SK-N-SH (cell line): ENCODE measurements at regions not wholly inside any gene's neighbourhood (a gene's known extent, or its start where the extent isn't known, plus 50 kb on each side); places are given as distances from the start of the nearest gene placed in this dataset.

ENCODE experiments used
- CTCF ChIA-PET: fragments of 300-600, 350-600 bp; formaldehyde crosslinking; extraction: SDS; loops from one replicate; lab custom pipeline; 2021; lab: Yijun Ruan, JAX
- POLR2A ChIA-PET: fragments of 350-600 bp; sonication (Branson Sonifier 250); formaldehyde crosslinking; extraction: SDS; loops from one replicate; lab custom pipeline; 2020; ENCODE audit warnings: antibody characterized with exemption, inconsistent platforms; lab: Yijun Ruan, JAX
- DNase-seq: peaks from one replicate; pipeline ENCODE4 v3.0.0; 2012
- H2AFZ ChIP-seq: fragments of 200-600 bp; sonication (generic); 2 replicates; pipeline ENCODE4 v1.8.1; 2016; ENCODE audit warnings: antibody characterized with exemption, mild to moderate bottlenecking, low read depth
- H3F3A ChIP-seq: fragments of 200-600 bp; sonication (generic); replicated peaks from 2 replicates; pipeline ENCODE3; 2016; ENCODE audit warnings: antibody characterized with exemption, mild to moderate bottlenecking; ENCODE audit not compliant: insufficient read depth
- H3K27ac ChIP-seq, 2 experiments: fragments of 200-500 bp in 1 of 2; fragments of 200-600 bp in 1 of 2; sonication (Bioruptor generic) in 1 of 2; sonication (generic), shearing (Covaris generic) in 1 of 2; 2 replicates each; pipeline versions ENCODE4 v1.5.1 to v1.6.1; 2014 to 2016; ENCODE audit warnings: low read depth in 2 of 2, inconsistent platforms in 1 of 2, low read length in 1 of 2, mild to moderate bottlenecking in 1 of 2, mixed read lengths in 1 of 2
- H3K27me3 ChIP-seq: fragments of 200-600 bp; sonication (generic), shearing (Covaris generic); 2 replicates; pipeline ENCODE4 v1.6.1; 2016; ENCODE audit warnings: mixed run types; ENCODE audit not compliant: insufficient read depth
- H3K36me3 ChIP-seq, 2 experiments: fragments of 200-500 bp in 1 of 2; fragments of 200-600 bp in 1 of 2; sonication (Bioruptor generic) in 1 of 2; sonication (generic) in 1 of 2; replicated peaks in 1 of 2; 2 replicates each; pipeline versions ENCODE3 to v1.5.1; 2014 to 2016; ENCODE audit warnings: low read length in 1 of 2, mild to moderate bottlenecking in 1 of 2; ENCODE audit not compliant: insufficient read depth in 2 of 2, control insufficient read depth in 1 of 2
- H3K4me1 ChIP-seq, 2 experiments: fragments of 200-500 bp in 1 of 2; fragments of 200-600 bp in 1 of 2; sonication (Bioruptor generic) in 1 of 2; sonication (generic), shearing (Covaris generic) in 1 of 2; 2 replicates each; pipeline versions ENCODE4 v1.5.1 to v1.6.1; 2014 to 2016; ENCODE audit warnings: low read depth in 1 of 2, low read length in 1 of 2, mixed run types in 1 of 2; ENCODE audit not compliant: insufficient read depth in 2 of 2, control insufficient read depth in 1 of 2
- H3K4me2 ChIP-seq: fragments of 200-600 bp; sonication (generic), shearing (Covaris generic); 2 replicates; pipeline ENCODE4 v1.6.1; 2017; ENCODE audit warnings: mixed run types
- H3K4me3 ChIP-seq, 2 experiments: fragments of 200-500 bp in 1 of 2; fragments of 200-600 bp in 1 of 2; sonication (Bioruptor generic) in 1 of 2; sonication (generic), shearing (Covaris generic) in 1 of 2; 2 replicates each; pipeline versions ENCODE4 v1.5.1 to v1.8.1; 2014 to 2016; ENCODE audit warnings: low read depth in 2 of 2, inconsistent platforms in 1 of 2, low read length in 1 of 2, mild to moderate bottlenecking in 1 of 2, mixed read lengths in 1 of 2, moderate library complexity in 1 of 2
- H3K79me2 ChIP-seq: fragments of 200-600 bp; sonication (generic); 2 replicates; pipeline ENCODE4 v1.8.1; 2017; ENCODE audit warnings: mild to moderate bottlenecking; ENCODE audit not compliant: insufficient read depth
- H3K9ac ChIP-seq: fragments of 200-600 bp; sonication (generic); 2 replicates; pipeline ENCODE4 v1.6.1; 2017; ENCODE audit warnings: mixed run types
- H3K9me2 ChIP-seq: fragments of 200-600 bp; sonication (generic); 2 replicates; pipeline ENCODE4 v1.6.1; 2017; ENCODE audit warnings: mixed run types
- H3K9me3 ChIP-seq: fragments of 200-600 bp; sonication (generic); 2 replicates; pipeline ENCODE4 v1.6.1; 2017; ENCODE audit warnings: mixed run types, mild to moderate bottlenecking, moderate library complexity
- H4K20me1 ChIP-seq: fragments of 200-600 bp; sonication (generic); 2 replicates; pipeline ENCODE4 v1.6.1; 2017; ENCODE audit warnings: mild to moderate bottlenecking, mixed run types; ENCODE audit not compliant: insufficient read depth
- EP300 ChIP-seq, 2 experiments: IDR thresholded peaks; 2 replicates each; pipeline versions ENCODE4 v1.4.0 to v1.6.1; 2012; ENCODE audit warnings: borderline replicate concordance in 1 of 2, low read depth in 1 of 2, low read length in 1 of 2
- FOSL2 ChIP-seq: IDR thresholded peaks from 2 replicates; pipeline ENCODE4 v1.4.0; 2012; ENCODE audit warnings: low read depth, mild to moderate bottlenecking, moderate library complexity, borderline replicate concordance
- FOXM1 ChIP-seq: IDR thresholded peaks from 2 replicates; pipeline ENCODE4 v1.4.0; 2012; ENCODE audit warnings: low read depth, mild to moderate bottlenecking
- GABPA ChIP-seq: IDR thresholded peaks from 2 replicates; pipeline ENCODE4 v1.4.0; 2012; ENCODE audit warnings: low read depth, mild to moderate bottlenecking
- JUND ChIP-seq: IDR thresholded peaks from 2 replicates; pipeline ENCODE4 v1.4.0; 2012
- MEF2A ChIP-seq: IDR thresholded peaks from 2 replicates; pipeline ENCODE4 v1.4.0; 2012; ENCODE audit warnings: low read depth, borderline replicate concordance
- NFIC ChIP-seq: IDR thresholded peaks from 2 replicates; pipeline ENCODE4 v1.4.0; 2012; ENCODE audit warnings: borderline replicate concordance
- POLR2AphosphoS5 ChIP-seq: IDR thresholded peaks from 2 replicates; pipeline ENCODE4 v1.6.1; 2012; ENCODE audit warnings: low read depth, low read length
- RXRA ChIP-seq: IDR thresholded peaks from 2 replicates; pipeline ENCODE4 v1.4.0; 2012; ENCODE audit warnings: low read depth, mild to moderate bottlenecking, borderline replicate concordance
- SIN3A ChIP-seq: IDR thresholded peaks from 2 replicates; pipeline ENCODE4 v1.6.1; 2012; ENCODE audit warnings: low read depth, mild to moderate bottlenecking, low read length, moderate library complexity, borderline replicate concordance
- SMC3 ChIP-seq: IDR thresholded peaks from 2 replicates; pipeline ENCODE4 v1.6.1; 2012; ENCODE audit warnings: low read depth, low read length, improper control_type of control experiment
- TAF1 ChIP-seq: IDR thresholded peaks from 2 replicates; pipeline ENCODE4 v1.6.1; 2012; ENCODE audit warnings: low read depth, mild to moderate bottlenecking, low read length, moderate library complexity, borderline replicate concordance
- TCF12 ChIP-seq: IDR thresholded peaks from 2 replicates; pipeline ENCODE4 v1.4.0; 2012
- TEAD4 ChIP-seq: IDR thresholded peaks from 2 replicates; pipeline ENCODE4 v1.4.0; 2012; ENCODE audit warnings: mild to moderate bottlenecking, borderline replicate concordance; ENCODE audit not compliant: insufficient read depth
- YY1 ChIP-seq: IDR thresholded peaks from 2 replicates; pipeline ENCODE4 v1.4.0; 2012; ENCODE audit warnings: low read depth, mild to moderate bottlenecking
- WGBS: methylation state at CpG from one replicate; pipeline ENCODE4 v1.1.6; 2017; ENCODE audit warnings: low lambda C conversion rate; 5-methylcytosine and 5-hydroxymethylcytosine counted together
- TF ChIP-seq, protein P1 (sequence below): fragments of 150-350 bp; IDR thresholded peaks from 2 replicates; pipeline ENCODE4 v1.6.1; 2016; ENCODE audit warnings: mild to moderate bottlenecking, low read depth, low read length
- TF ChIP-seq, protein P2 (sequence below): IDR thresholded peaks from 2 replicates; pipeline ENCODE4 v1.4.0; 2012; ENCODE audit warnings: low read depth, borderline replicate concordance
- TF ChIP-seq, protein P3 (sequence below): IDR thresholded peaks from 2 replicates; pipeline ENCODE4 v1.4.0; 2012; ENCODE audit warnings: low read depth, borderline replicate concordance
- TF ChIP-seq, protein P4 (sequence below): IDR thresholded peaks from 2 replicates; pipeline ENCODE4; 2012
- TF ChIP-seq, protein P5 (sequence below): IDR thresholded peaks from 2 replicates; pipeline ENCODE4 v1.4.0; 2012; ENCODE audit warnings: low read depth

DNA sequence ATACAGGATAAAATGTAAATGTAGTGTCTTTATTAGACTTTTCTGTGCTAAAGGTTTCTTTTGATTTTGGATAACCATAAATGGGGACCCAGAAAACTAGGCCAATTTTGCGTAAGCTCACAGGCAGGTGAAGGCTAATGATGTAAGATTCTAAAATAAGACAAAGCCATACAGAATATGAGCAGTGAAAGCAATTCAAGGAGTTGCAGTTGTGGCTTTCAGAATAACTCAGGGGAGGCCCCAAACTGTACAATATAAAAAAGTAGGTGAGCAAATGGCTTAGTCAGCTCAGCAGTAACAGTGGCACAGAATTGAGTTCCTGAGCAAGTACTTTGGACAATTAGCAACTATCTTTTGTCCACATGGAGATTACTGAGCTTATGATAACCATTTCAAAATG lies 81.7 kb upstream of the NRP1 start (continued):
- TF ChIP-seq YY1 (no peak), POLR2AphosphoS5 (no peak), TAF1 (no peak)

DNA sequence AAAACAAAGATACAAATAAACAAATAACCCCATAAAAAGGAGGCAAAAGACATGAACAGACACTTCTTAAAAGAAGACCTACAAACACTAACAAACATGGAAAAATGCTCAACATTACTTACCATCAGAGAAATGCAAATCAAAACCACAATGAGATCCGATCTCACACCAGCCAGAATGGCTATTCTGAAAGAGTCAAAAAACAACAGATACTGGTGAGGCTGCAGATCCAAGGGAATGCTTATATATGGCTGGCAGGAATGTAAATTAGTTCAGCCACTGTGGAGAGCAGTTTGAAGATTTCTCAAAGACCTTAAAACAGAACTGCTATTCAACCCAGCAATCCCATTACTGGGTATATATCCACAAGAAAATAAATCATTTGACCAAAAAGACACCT lies 80.4 kb upstream of the NRP1 start:
- no peaks in the 10 kb centered on the region for H3K79me2 ChIP-seq
- DNase-seq: no peak
- H4K20me1 ChIP-seq: no peaks in the 10 kb centered on the region
- TF ChIP-seq TAF1 (no peak), MEF2A (no peak), TEAD4 (no peak), GABPA (no peak), POLR2AphosphoS5 (no peak)
- TF ChIP-seq, protein P1, sequence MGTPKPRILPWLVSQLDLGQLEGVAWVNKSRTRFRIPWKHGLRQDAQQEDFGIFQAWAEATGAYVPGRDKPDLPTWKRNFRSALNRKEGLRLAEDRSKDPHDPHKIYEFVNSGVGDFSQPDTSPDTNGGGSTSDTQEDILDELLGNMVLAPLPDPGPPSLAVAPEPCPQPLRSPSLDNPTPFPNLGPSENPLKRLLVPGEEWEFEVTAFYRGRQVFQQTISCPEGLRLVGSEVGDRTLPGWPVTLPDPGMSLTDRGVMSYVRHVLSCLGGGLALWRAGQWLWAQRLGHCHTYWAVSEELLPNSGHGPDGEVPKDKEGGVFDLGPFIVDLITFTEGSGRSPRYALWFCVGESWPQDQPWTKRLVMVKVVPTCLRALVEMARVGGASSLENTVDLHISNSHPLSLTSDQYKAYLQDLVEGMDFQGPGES: no peak
- TF ChIP-seq, protein P2, sequence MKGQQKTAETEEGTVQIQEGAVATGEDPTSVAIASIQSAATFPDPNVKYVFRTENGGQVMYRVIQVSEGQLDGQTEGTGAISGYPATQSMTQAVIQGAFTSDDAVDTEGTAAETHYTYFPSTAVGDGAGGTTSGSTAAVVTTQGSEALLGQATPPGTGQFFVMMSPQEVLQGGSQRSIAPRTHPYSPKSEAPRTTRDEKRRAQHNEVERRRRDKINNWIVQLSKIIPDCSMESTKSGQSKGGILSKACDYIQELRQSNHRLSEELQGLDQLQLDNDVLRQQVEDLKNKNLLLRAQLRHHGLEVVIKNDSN: no peak
- peaks cover 10% of the 10 kb centered on the region for H3F3A ChIP-seq
- no peak overlapping the region for H3K4me2 ChIP-seq
- H2AFZ ChIP-seq: no peak overlapping the region
- POLR2A ChIA-PET: no interaction called here
- peaks cover 7 to 12% of the 10 kb centered on the region in 2 experiments; a peak in 3 of 4 replicates for H3K4me1 ChIP-seq
- no peaks in the 10 kb centered on the region for H3K9me2 ChIP-seq
- H3K4me3 ChIP-seq: no peak overlapping the region
- H3K27ac ChIP-seq: no peak overlapping the region
- CTCF ChIA-PET: no interaction called here
- H3K9ac ChIP-seq: no peak overlapping the region
- 95% methylated on average over 1 of the region's 1 CpG for WGBS
- H3K27me3 ChIP-seq: no peaks in the 10 kb centered on the region
- no peaks in the 10 kb centered on the region for H3K36me3 ChIP-seq
- H3K9me3 ChIP-seq: no peaks in the 10 kb centered on the region

DNA sequence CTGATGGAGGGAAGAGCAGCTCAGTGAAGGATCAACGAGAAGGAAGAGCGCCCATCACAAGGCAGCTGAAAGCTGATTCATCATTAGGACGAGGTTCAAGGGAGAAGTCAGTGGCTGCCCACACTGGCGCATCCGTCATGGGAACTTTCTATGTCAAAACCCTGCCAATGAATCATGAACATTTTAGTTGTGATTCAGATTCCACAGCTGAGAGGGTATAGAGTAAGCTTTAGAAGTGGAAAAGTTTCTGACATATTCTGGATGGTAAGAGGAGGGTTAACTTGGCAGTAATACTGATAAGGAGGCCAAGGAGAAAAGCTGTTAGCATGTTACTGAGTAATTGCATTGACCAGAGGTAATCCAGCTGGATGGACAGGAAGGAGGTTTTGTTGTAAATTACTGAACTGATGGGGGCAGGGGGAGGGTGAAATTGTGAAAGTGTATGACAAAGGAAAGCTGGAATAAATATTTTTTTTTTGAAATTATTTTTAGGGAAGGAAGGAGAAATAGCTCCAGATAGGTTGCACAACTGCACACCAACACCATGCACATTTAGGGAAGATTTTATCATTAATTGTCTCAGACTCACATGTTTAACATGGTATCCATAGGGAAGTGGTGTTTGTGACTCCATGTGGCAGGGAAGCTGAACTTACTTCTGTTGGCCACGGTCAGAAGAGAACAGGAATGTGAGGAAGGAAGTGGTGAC lies 78.3 kb upstream of the NRP1 start:
- Histone ChIP-seq H3K27me3 (no peaks in the 10 kb centered on the region), H3K27ac (peak overlapping the region in 1 of 2 experiments; percentile 88; a peak in 2 of 4 replicates), H2AFZ (peak overlapping the region; percentile 49; the same call in 1 of the 2 replicates), H3K9me3 (no peaks in the 10 kb centered on the region), H3K79me2 (no peaks in the 10 kb centered on the region), H3K4me3 (peak overlapping the region in 1 of 2 experiments; percentile 30; a peak in 1 of 4 replicates), H3K4me2 (peak overlapping the region; percentile 63), H3K9ac (peak overlapping the region; percentile 22; the same call in 1 of the 2 replicates), H3K9me2 (no peaks in the 10 kb centered on the region), H3K4me1 (peaks cover 7 to 12% of the 10 kb centered on the region in 2 experiments; a peak in 3 of 4 replicates), H3K36me3 (no peaks in the 10 kb centered on the region), H3F3A (peaks cover 10% of the 10 kb centered on the region), H4K20me1 (no peaks in the 10 kb centered on the region)
- ChIA-PET POLR2A (no interaction called here), CTCF (interaction anchor here (0.8 to 1.2 kb wide), 3 partner anchors 29 to 78 kb away, joined by 3 to 4 read pairs (median 3); partner anchors contain the start of gene NRP1)
- no peak for DNase-seq
- WGBS: 20% methylated on average over 6 of the region's 6 CpGs
- TF ChIP-seq SIN3A (peak; percentile 62; the same call in 1 of the 2 replicates), TAF1 (no peak), TEAD4 (peak; percentile 63), RXRA (peak; percentile 73; the same call in 1 of the 2 replicates), NFIC (peak; percentile 79), EP300 (IDR thresholded peaks at IDR 0.05; ENCODE audit: borderline replicate concordance in 1 of 2, low read depth in 1 of 2, low read length in 1 of 2) (peak in 1 of 2 experiments; percentile 83; a peak in 2 of 4 replicates), TCF12 (peak; percentile 87), FOXM1 (no peak), SMC3 (no peak), FOSL2 (peak; percentile 92), JUND (peak; percentile 92)
- TF ChIP-seq, protein P3, sequence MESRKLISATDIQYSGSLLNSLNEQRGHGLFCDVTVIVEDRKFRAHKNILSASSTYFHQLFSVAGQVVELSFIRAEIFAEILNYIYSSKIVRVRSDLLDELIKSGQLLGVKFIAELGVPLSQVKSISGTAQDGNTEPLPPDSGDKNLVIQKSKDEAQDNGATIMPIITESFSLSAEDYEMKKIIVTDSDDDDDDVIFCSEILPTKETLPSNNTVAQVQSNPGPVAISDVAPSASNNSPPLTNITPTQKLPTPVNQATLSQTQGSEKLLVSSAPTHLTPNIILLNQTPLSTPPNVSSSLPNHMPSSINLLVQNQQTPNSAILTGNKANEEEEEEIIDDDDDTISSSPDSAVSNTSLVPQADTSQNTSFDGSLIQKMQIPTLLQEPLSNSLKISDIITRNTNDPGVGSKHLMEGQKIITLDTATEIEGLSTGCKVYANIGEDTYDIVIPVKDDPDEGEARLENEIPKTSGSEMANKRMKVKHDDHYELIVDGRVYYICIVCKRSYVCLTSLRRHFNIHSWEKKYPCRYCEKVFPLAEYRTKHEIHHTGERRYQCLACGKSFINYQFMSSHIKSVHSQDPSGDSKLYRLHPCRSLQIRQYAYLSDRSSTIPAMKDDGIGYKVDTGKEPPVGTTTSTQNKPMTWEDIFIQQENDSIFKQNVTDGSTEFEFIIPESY: 0 out of 2 replicates have a peak, but pooled peaks have one; percentile 7
- TF ChIP-seq, protein P4, sequence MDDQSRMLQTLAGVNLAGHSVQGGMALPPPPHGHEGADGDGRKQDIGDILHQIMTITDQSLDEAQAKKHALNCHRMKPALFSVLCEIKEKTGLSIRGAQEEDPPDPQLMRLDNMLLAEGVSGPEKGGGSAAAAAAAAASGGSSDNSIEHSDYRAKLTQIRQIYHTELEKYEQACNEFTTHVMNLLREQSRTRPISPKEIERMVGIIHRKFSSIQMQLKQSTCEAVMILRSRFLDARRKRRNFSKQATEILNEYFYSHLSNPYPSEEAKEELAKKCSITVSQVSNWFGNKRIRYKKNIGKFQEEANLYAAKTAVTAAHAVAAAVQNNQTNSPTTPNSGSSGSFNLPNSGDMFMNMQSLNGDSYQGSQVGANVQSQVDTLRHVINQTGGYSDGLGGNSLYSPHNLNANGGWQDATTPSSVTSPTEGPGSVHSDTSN: peak; percentile 95
- TF ChIP-seq, protein P5, sequence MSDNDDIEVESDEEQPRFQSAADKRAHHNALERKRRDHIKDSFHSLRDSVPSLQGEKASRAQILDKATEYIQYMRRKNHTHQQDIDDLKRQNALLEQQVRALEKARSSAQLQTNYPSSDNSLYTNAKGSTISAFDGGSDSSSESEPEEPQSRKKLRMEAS: peak; percentile 75; the same call in 1 of the 2 replicates
